DND-41 (cell line): ENCODE measurements at regions not wholly inside any gene's neighbourhood (a gene's known extent, or its start where the extent isn't known, plus 50 kb on each side); places are given as distances from the start of the nearest gene placed in this dataset.

Experiments used
- ATAC-seq: fragments of 200-7000 bp; cut with Tn5 transposase; 3 replicates; pipeline ENCODE4 v1.9.1; 2021; ENCODE audit warnings: low read depth; ENCODE audit not compliant: insufficient read depth
- DNase-seq: peaks from one replicate; pipeline ENCODE4 v3.0.0-alpha.2; 2020
- H2AFZ ChIP-seq: 2 replicates; pipeline ENCODE4 v1.6.0; 2012; ENCODE audit warnings: low read depth, low read length
- H3K27ac ChIP-seq: 2 replicates; pipeline ENCODE4 v1.5.1; 2012; ENCODE audit warnings: low read length, inconsistent platforms
- H3K27me3 ChIP-seq: fragments of 200-600 bp; sonication (generic); 2 replicates; pipeline ENCODE4 v1.6.0; 2012; ENCODE audit warnings: low read length, mild to moderate bottlenecking, inconsistent platforms; ENCODE audit not compliant: insufficient read depth, poor library complexity
- H3K36me3 ChIP-seq: 2 replicates; pipeline ENCODE4 v1.5.1; 2012; ENCODE audit warnings: low read length, inconsistent platforms; ENCODE audit not compliant: insufficient read depth
- H3K4me1 ChIP-seq: 2 replicates; pipeline ENCODE4 v1.5.1; 2012; ENCODE audit warnings: mild to moderate bottlenecking, low read length; ENCODE audit not compliant: insufficient read depth
- H3K4me2 ChIP-seq: 2 replicates; pipeline ENCODE4 v1.6.0; 2012; ENCODE audit warnings: mild to moderate bottlenecking, moderate library complexity, low read length, inconsistent platforms; ENCODE audit not compliant: insufficient read depth
- H3K4me3 ChIP-seq, 2 experiments: fragments of 200-600 bp in 1 of 2; shearing (Covaris generic) in 1 of 2; 2 replicates each; pipeline ENCODE4 v1.5.1; 2012 to 2016; ENCODE audit warnings: inconsistent platforms in 2 of 2, low read length in 2 of 2, mild to moderate bottlenecking in 2 of 2, low read depth in 1 of 2, moderate library complexity in 1 of 2
- H3K79me2 ChIP-seq: 2 replicates; pipeline ENCODE4 v1.6.0; 2012; ENCODE audit warnings: low read length, inconsistent platforms; ENCODE audit not compliant: insufficient read depth
- H3K9ac ChIP-seq: 2 replicates; pipeline ENCODE4 v1.6.0; 2012; ENCODE audit warnings: low read depth, mild to moderate bottlenecking, inconsistent platforms, low read length, moderate library complexity
- H3K9me3 ChIP-seq: 2 replicates; pipeline ENCODE4 v1.5.1; 2012; ENCODE audit warnings: low read length, moderate library complexity, mild to moderate bottlenecking, inconsistent platforms; ENCODE audit not compliant: insufficient read depth, severe bottlenecking
- H4K20me1 ChIP-seq: 2 replicates; pipeline ENCODE4 v1.6.0; 2012; ENCODE audit warnings: low read length; ENCODE audit not compliant: insufficient read depth
- CTCF ChIP-seq: IDR thresholded peaks from 2 replicates; pipeline ENCODE4 v1.5.1; 2012; ENCODE audit warnings: borderline replicate concordance, low read length, moderate library complexity, mild to moderate bottlenecking; ENCODE audit not compliant: poor library complexity, severe bottlenecking; ENCODE audit errors: extremely low read depth
- EZH2 ChIP-seq: IDR thresholded peaks from 3 replicates; pipeline ENCODE4 v1.6.1; 2012; ENCODE audit warnings: borderline replicate concordance, low read depth, mild to moderate bottlenecking, moderate library complexity, low read length, inconsistent platforms; ENCODE audit not compliant: severe bottlenecking

- Histone ChIP-seq H3K4me2 (no peak overlapping the region), H3K4me1 (no peaks in the 10 kb centered on the region), H3K4me3 (no peak overlapping the region), H3K9ac (no peak overlapping the region), H3K27me3 (no peaks in the 10 kb centered on the region), H3K79me2 (no peaks in the 10 kb centered on the region), H3K36me3 (no peaks in the 10 kb centered on the region), H3K9me3 (peaks cover 19% of the 10 kb centered on the region), H4K20me1 (no peaks in the 10 kb centered on the region), H2AFZ (no peak overlapping the region), H3K27ac (no peak overlapping the region)
- ATAC-seq (no peak), DNase-seq (no peak)
- no peak for TF ChIP-seq CTCF
- TF ChIP-seq EZH2, result no peak
Measured at GRCh38 chr2:150383587-150383986, 103.9 kb downstream of the RND3 start.

GRCh38 chr2:150379166-150379565 is 108.3 kb downstream of the RND3 start:
- no peak overlapping the region for H2AFZ ChIP-seq
- H3K4me3 ChIP-seq, result no peak overlapping the region
- no peaks in the 10 kb centered on the region for H3K4me1 ChIP-seq
- H3K9me3 ChIP-seq, result no peaks in the 10 kb centered on the region
- no peaks in the 10 kb centered on the region for H4K20me1 ChIP-seq
- no peak overlapping the region for H3K27ac ChIP-seq
- no peaks in the 10 kb centered on the region for H3K36me3 ChIP-seq
- no peaks in the 10 kb centered on the region for H3K79me2 ChIP-seq
- DNase-seq (no peak), ATAC-seq (no peak)
- H3K9ac ChIP-seq, result no peak overlapping the region
- no peaks in the 10 kb centered on the region for H3K27me3 ChIP-seq
- no peak overlapping the region for H3K4me2 ChIP-seq
- no peak for TF ChIP-seq EZH2
- TF ChIP-seq CTCF, result no peak

- no peaks in the 10 kb centered on the region for H4K20me1 ChIP-seq
- no peak overlapping the region for H3K9ac ChIP-seq
- no peak overlapping the region for H3K27ac ChIP-seq
- H3K4me1 ChIP-seq, result no peaks in the 10 kb centered on the region
- H3K79me2 ChIP-seq, result no peaks in the 10 kb centered on the region
- H3K4me2 ChIP-seq, result no peak overlapping the region
- H3K9me3 ChIP-seq, result no peaks in the 10 kb centered on the region
- no peak overlapping the region for H3K4me3 ChIP-seq
- H2AFZ ChIP-seq, result no peak overlapping the region
- DNase-seq, result no peak
- no peaks in the 10 kb centered on the region for H3K36me3 ChIP-seq
- H3K27me3 ChIP-seq, result no peaks in the 10 kb centered on the region
- TF ChIP-seq EZH2, result no peak
- TF ChIP-seq CTCF, result no peak
- ATAC-seq, result no peak
Measured at GRCh38 chr2:150378686-150379085, 108.8 kb downstream of the RND3 start.
